A549 (cell line): ENCODE measurements at regions not wholly inside any gene's neighbourhood (a gene's known extent, or its start where the extent isn't known, plus 50 kb on each side); places are given as distances from the start of the nearest gene placed in this dataset.

Experiments used
- ATAC-seq, 2 experiments: fragments of 200-7000 bp in 1 of 2; fragments of >200 bp in 1 of 2; cut with Nextera tagmentation in 1 of 2; cut with Tn5 transposase in 1 of 2; 3 replicates each; pipeline versions ENCODE4 v1.8.0 to v1.9.1; 2018 to 2020; ENCODE audit warnings: mild to moderate bottlenecking in 1 of 2, moderate library complexity in 1 of 2
- CTCF ChIA-PET: fragments of 300-600 bp; sonication (Branson Sonifier 250); formaldehyde crosslinking; extraction: SDS; loops from one replicate; lab custom pipeline; 2021; ENCODE audit warnings: antibody characterized with exemption, inconsistent platforms; lab: Yijun Ruan, JAX
- POLR2A ChIA-PET: fragments of 350-600 bp; formaldehyde crosslinking; extraction: SDS; loops from one replicate; lab custom pipeline; 2021; ENCODE audit warnings: antibody characterized with exemption, inconsistent platforms; lab: Yijun Ruan, JAX
- DNase-seq, 2 experiments: peaks; one replicate each; pipeline versions ENCODE4 v3.0.0 to v3.0.0-alpha.2; 2011 to 2016; ENCODE audit warnings: low read depth in 1 of 2, low spot score in 1 of 2
- FAIRE-seq: peaks from 2 replicates; lab custom pipeline; 2011; peaks lifted over from hg19 to GRCh38; lab: Jason Lieb, UNC
- H3K27ac ChIP-seq, 2 experiments: fragments of >200 bp; sonication (Bioruptor Twin); formaldehyde crosslinking; 3 replicates each; pipeline ENCODE4 v1.5.1; 2016 to 2017
- H3K4me1 ChIP-seq: fragments of >200 bp; sonication (Bioruptor Twin); formaldehyde crosslinking; 3 replicates; pipeline ENCODE4 v1.6.1; 2016
- H3K4me2 ChIP-seq: fragments of >200 bp; sonication (Bioruptor Twin); formaldehyde crosslinking; 3 replicates; pipeline ENCODE4 v1.6.1; 2016
- H3K4me3 ChIP-seq: fragments of >200 bp; sonication (Bioruptor Twin); formaldehyde crosslinking; 3 replicates; pipeline ENCODE4 v1.5.1; 2016
- H3K9me3 ChIP-seq: fragments of >200 bp; sonication (Bioruptor Twin); formaldehyde crosslinking; 3 replicates; pipeline ENCODE4 v1.6.1; 2016
- CBX8 ChIP-seq: fragments of 200-600 bp; sonication (generic); IDR thresholded peaks from 2 replicates; pipeline ENCODE4 v1.6.1; 2016
- E2F6 ChIP-seq: IDR thresholded peaks from 2 replicates; pipeline ENCODE4 v1.6.1; 2012; ENCODE audit warnings: low read depth, borderline replicate concordance
- EHMT2 ChIP-seq: fragments of 200-600 bp; sonication (generic); IDR thresholded peaks from 2 replicates; pipeline ENCODE4 v1.6.1; 2016; ENCODE audit warnings: antibody characterized with exemption, low read depth, mild to moderate bottlenecking, moderate library complexity
- ELK1 ChIP-seq: fragments of 150-350 bp; IDR thresholded peaks from 2 replicates; pipeline ENCODE4 v1.6.1; 2014; ENCODE audit warnings: low read depth, mild to moderate bottlenecking, low read length
- FOSB ChIP-seq: fragments of 250-450 bp; sonication (Bioruptor Pico); IDR thresholded peaks from 2 replicates; pipeline ENCODE4 v1.5.0; 2020; ENCODE audit warnings: mild to moderate bottlenecking, moderate library complexity
- HES2 ChIP-seq: fragments of >200 bp; sonication (Bioruptor Twin); formaldehyde crosslinking; IDR thresholded peaks from 2 replicates; pipeline ENCODE4 v1.6.1; 2016
- HEYL ChIP-seq: fragments of 250-450 bp; sonication (Bioruptor Pico); IDR thresholded peaks from 2 replicates; pipeline ENCODE4 v1.8.0; 2021; ENCODE audit warnings: mild to moderate bottlenecking, moderate library complexity
- HMGXB4 ChIP-seq: fragments of 250-450 bp; sonication (Bioruptor Pico); IDR thresholded peaks from 2 replicates; pipeline ENCODE4 v1.5.0; 2021; ENCODE audit warnings: mild to moderate bottlenecking, moderate library complexity, borderline replicate concordance
- HOXB5 ChIP-seq: fragments of 250-450 bp; sonication (Bioruptor Pico); IDR thresholded peaks from 2 replicates; pipeline ENCODE4 v1.5.0; 2020; ENCODE audit warnings: mild to moderate bottlenecking, moderate library complexity
- JUN ChIP-seq, 2 experiments: fragments of >200 bp; sonication (Bioruptor Twin); formaldehyde crosslinking; IDR thresholded peaks; 2 replicates in 1 of 2; 3 replicates in 1 of 2; pipeline ENCODE4 v1.6.1; 2016 to 2017
- KDM1A ChIP-seq: fragments of 200-600 bp; sonication (generic); IDR thresholded peaks from 2 replicates; pipeline ENCODE4 v1.6.1; 2016; ENCODE audit warnings: low read depth, mild to moderate bottlenecking
- KDM5A ChIP-seq: fragments of 200-600 bp; sonication (generic); IDR thresholded peaks from 2 replicates; pipeline ENCODE4 v1.6.1; 2016; ENCODE audit warnings: antibody characterized with exemption, mild to moderate bottlenecking
- MAFK ChIP-seq: fragments of 450-650 bp; IDR thresholded peaks from 2 replicates; pipeline ENCODE4 v1.6.1; 2014; ENCODE audit not compliant: partially characterized antibody
- MAX ChIP-seq: IDR thresholded peaks from 2 replicates; pipeline ENCODE4 v1.6.1; 2012
- NPAS2 ChIP-seq: fragments of 250-450 bp; sonication (Bioruptor Pico); IDR thresholded peaks from 2 replicates; pipeline ENCODE4 v1.8.0; 2022; ENCODE audit warnings: mild to moderate bottlenecking, moderate library complexity, borderline replicate concordance
- PBX3 ChIP-seq: IDR thresholded peaks from 2 replicates; pipeline ENCODE4 v1.6.1; 2012
- PHF8 ChIP-seq: fragments of 200-600 bp; sonication (generic); IDR thresholded peaks from 2 replicates; pipeline ENCODE4 v1.6.1; 2016; ENCODE audit warnings: low read depth, mild to moderate bottlenecking, antibody characterized with exemption, moderate library complexity, borderline replicate concordance
- POLR2AphosphoS2 ChIP-seq: conservative IDR thresholded peaks from 2 replicates; pipeline ENCODE4 v1.6.1; 2012; ENCODE audit warnings: low read length, improper control_type of control experiment, inconsistent platforms
- RCOR1 ChIP-seq: fragments of 150-350 bp; IDR thresholded peaks from 2 replicates; pipeline ENCODE4 v1.6.1; 2014; ENCODE audit warnings: antibody characterized with exemption, low read length, low read depth
- RNF2 ChIP-seq: fragments of 200-600 bp; sonication (generic); IDR thresholded peaks from 2 replicates; pipeline ENCODE4 v1.6.1; 2016; ENCODE audit warnings: low read depth, mild to moderate bottlenecking, antibody characterized with exemption, moderate library complexity, borderline replicate concordance
- USF2 ChIP-seq: fragments of 450-650 bp; IDR thresholded peaks from 2 replicates; pipeline ENCODE4 v1.6.1; 2014; ENCODE audit warnings: antibody characterized with exemption
- ZC3H11A ChIP-seq: fragments of 450-650 bp; IDR thresholded peaks from 2 replicates; pipeline ENCODE4 v1.6.1; 2014; ENCODE audit warnings: antibody characterized with exemption, mild to moderate bottlenecking
- ZNF302 ChIP-seq: fragments of 250-450 bp; sonication (Bioruptor Pico); IDR thresholded peaks from 2 replicates; pipeline ENCODE4 v1.9.0; 2021; ENCODE audit warnings: inconsistent platforms, mild to moderate bottlenecking, moderate library complexity
- ZSCAN20 ChIP-seq: fragments of 250-450 bp; sonication (Bioruptor Pico); IDR thresholded peaks from 2 replicates; pipeline ENCODE4 v1.8.0; 2022; ENCODE audit warnings: mild to moderate bottlenecking, moderate library complexity
- WGBS: methylation state at CpG from one replicate; pipeline ENCODE4 v1.1.6; 2017; ENCODE audit errors: missing lambda C conversion rate; 5-methylcytosine and 5-hydroxymethylcytosine counted together

- ChIA-PET POLR2A (no interaction called here), CTCF (interaction anchor here (1.4 kb wide), 1 partner anchor 11 kb away, joined by 7 read pairs; no protein-coding TSS in a partner anchor)
Measured at GRCh38 chr2:215542690-215543089, 106.8 kb upstream of the FN1 start.

GRCh38 chr2:215540658-215541057 lies 104.8 kb upstream of the FN1 start:
- no peak for DNase-seq
- H3K9me3 ChIP-seq: no peaks in the 10 kb centered on the region
- ATAC-seq: no peak
- H3K27ac ChIP-seq: no peak overlapping the region
- no peak for FAIRE-seq
- no peak overlapping the region for H3K4me2 ChIP-seq
- POLR2A ChIA-PET: no interaction called here
- H3K4me3 ChIP-seq: no peak overlapping the region
- CTCF ChIA-PET: no interaction called here
- H3K4me1 ChIP-seq: 0 out of 3 replicates have a peak, but pooled peaks cover 8% of the 10 kb centered on the region
- 13% methylated on average over 1 of the region's 1 CpG for WGBS
- TF ChIP-seq PHF8: no peak
- no peak for TF ChIP-seq HOXB5 (CRISPR knock-in tag)
- TF ChIP-seq ZNF302 (CRISPR knock-in tag): no peak
- no peak for TF ChIP-seq HEYL
- TF ChIP-seq KDM5A: no peak
- TF ChIP-seq RNF2: no peak
- no peak for TF ChIP-seq NPAS2
- TF ChIP-seq, all 56 proteins: peak for 0

More at GRCh38 chr2:215542690-215543089, 106.8 kb upstream of the FN1 start:
- no peak overlapping the region for H3K4me2 ChIP-seq
- TF ChIP-seq HES2: no peak
- no peak for TF ChIP-seq ZNF302 (CRISPR knock-in tag)
- no peak for TF ChIP-seq ELK1
- TF ChIP-seq, all 56 proteins: peak for 0
- ATAC-seq (no peak), FAIRE-seq (no peak), DNase-seq (no peak)
- 0 out of 3 replicates have a peak, but pooled peaks cover 4% of the 10 kb centered on the region for H3K4me1 ChIP-seq
- H3K4me3 ChIP-seq: no peak overlapping the region
- H3K9me3 ChIP-seq: no peaks in the 10 kb centered on the region
- H3K27ac ChIP-seq: no peak overlapping the region

GRCh38 chr2:215537611-215538010 lies 101.7 kb upstream of the FN1 start:
- no peaks in the 10 kb centered on the region for H3K9me3 ChIP-seq
- DNase-seq: no peak
- ChIA-PET CTCF (no interaction called here), POLR2A (no interaction called here)
- no peak overlapping the region for H3K4me2 ChIP-seq
- 0 out of 3 replicates have a peak, but pooled peaks cover 10% of the 10 kb centered on the region for H3K4me1 ChIP-seq
- no peak overlapping the region for H3K4me3 ChIP-seq
- no peak for ATAC-seq
- H3K27ac ChIP-seq: no peak overlapping the region
- 81% methylated on average over 2 of the region's 2 CpGs for WGBS
- no peak for FAIRE-seq
- TF ChIP-seq RCOR1 (no peak), USF2 (no peak), ELK1 (no peak), POLR2AphosphoS2 (no peak), E2F6 (no peak), HEYL (no peak), KDM1A (no peak), MAFK (no peak), FOSB (CRISPR knock-in tag) (no peak), EHMT2 (no peak), ZC3H11A (no peak), PBX3 (no peak), MAX (no peak), JUN (IDR thresholded peaks at IDR 0.05) (no peak), ZSCAN20 (no peak), HMGXB4 (CRISPR knock-in tag) (no peak), CBX8 (no peak)
